Suprapubic skin (tissue), 4 donors: ENCODE measurements at regions not wholly inside any gene's neighbourhood (a gene's known extent, or its start where the extent isn't known, plus 50 kb on each side); places are given as distances from the start of the nearest gene placed in this dataset.

Experiments
- DNase-seq, 2 donors: peaks; one replicate each; pipeline ENCODE4 v3.0.0-alpha.2; 2019; ENCODE audit warnings: low spot score in 2 of 2
- H3K27ac ChIP-seq: fragments of 200-600 bp; sonication (generic); one replicate; pipeline ENCODE4 v1.5.1; 2019
- H3K27me3 ChIP-seq: fragments of 200-600 bp; sonication (generic); one replicate; pipeline ENCODE4 v1.5.1; 2019
- H3K36me3 ChIP-seq: fragments of 200-600 bp; sonication (generic); one replicate; pipeline ENCODE4 v1.5.1; 2019
- H3K4me1 ChIP-seq: fragments of 200-600 bp; sonication (generic); one replicate; pipeline ENCODE4 v1.5.1; 2019
- H3K4me3 ChIP-seq: fragments of 200-600 bp; sonication (generic); one replicate; pipeline ENCODE4 v1.5.1; 2019; ENCODE audit warnings: mild to moderate bottlenecking
- H3K9me3 ChIP-seq: fragments of 200-600 bp; sonication (generic); one replicate; pipeline ENCODE4 v1.5.1; 2019
- CTCF ChIP-seq, 2 donors: fragments of 200-600 bp in 1 of 2; fragments of 450-650 bp in 1 of 2; sonication (generic) in 1 of 2; IDR thresholded peaks; one replicate each; pipeline ENCODE4 v1.5.1; 2016 to 2019; ENCODE audit warnings: antibody characterized with exemption in 2 of 2, mild to moderate bottlenecking in 1 of 2, moderate library complexity in 1 of 2
- EP300 ChIP-seq: sonication (generic); formaldehyde crosslinking; IDR thresholded peaks from one replicate; pipeline ENCODE4 v1.6.1; 2017; ENCODE audit warnings: antibody characterized with exemption
- POLR2A ChIP-seq, 2 donors: fragments of 450-650 bp; IDR thresholded peaks; one replicate each; pipeline ENCODE4 v1.6.1; 2017; ENCODE audit warnings: antibody characterized with exemption in 2 of 2, mild to moderate bottlenecking in 2 of 2, moderate library complexity in 2 of 2
- POLR2AphosphoS5 ChIP-seq, 3 donors: sonication (generic); formaldehyde crosslinking; IDR thresholded peaks; one replicate each; pipeline ENCODE4 v1.6.1; 2017; ENCODE audit warnings: antibody characterized with exemption in 3 of 3
- WGBS: methylation state at CpG from one replicate; pipeline ENCODE4 v1.1.5; 2018; 5-methylcytosine and 5-hydroxymethylcytosine counted together

GRCh38 chr22:49489821-49490220 lies 337.9 kb downstream of the BRD1 start:
- Histone ChIP-seq H3K4me3 (no peak overlapping the region), H3K9me3 (no peaks in the 10 kb centered on the region), H3K27me3 (peaks cover 11% of the 10 kb centered on the region), H3K36me3 (no peaks in the 10 kb centered on the region), H3K4me1 (no peaks in the 10 kb centered on the region), H3K27ac (no peak overlapping the region)
- DNase-seq: no peak
- TF ChIP-seq POLR2A (IDR thresholded peaks at IDR 0.05): no peak
- no peak for TF ChIP-seq EP300
- TF ChIP-seq POLR2AphosphoS5 (IDR thresholded peaks at IDR 0.05): no peak
- no peak for TF ChIP-seq CTCF (IDR thresholded peaks at IDR 0.05)
- WGBS: 96% methylated on average over 6 of the region's 7 CpGs

- Histone ChIP-seq H3K9me3 (no peaks in the 10 kb centered on the region), H3K4me3 (no peak overlapping the region), H3K36me3 (no peaks in the 10 kb centered on the region), H3K27ac (no peak overlapping the region), H3K4me1 (no peaks in the 10 kb centered on the region), H3K27me3 (peaks cover 16% of the 10 kb centered on the region)
- TF ChIP-seq CTCF (IDR thresholded peaks at IDR 0.05): no peak
- TF ChIP-seq EP300: no peak
- TF ChIP-seq POLR2A (IDR thresholded peaks at IDR 0.05): no peak
- TF ChIP-seq POLR2AphosphoS5 (IDR thresholded peaks at IDR 0.05): no peak
- DNase-seq: no peak
- 43% methylated on average over 2 of the region's 10 CpGs for WGBS
Measured at GRCh38 chr22:49488943-49489342, 338.7 kb downstream of the BRD1 start.

GRCh38 chr22:49487950-49488349 lies 339.7 kb downstream of the BRD1 start:
- H3K4me1 ChIP-seq: no peaks in the 10 kb centered on the region
- peaks cover 26% of the 10 kb centered on the region for H3K27me3 ChIP-seq
- TF ChIP-seq EP300: no peak
- no peak for TF ChIP-seq POLR2A (IDR thresholded peaks at IDR 0.05)
- no peak for TF ChIP-seq POLR2AphosphoS5 (IDR thresholded peaks at IDR 0.05)
- no peak for TF ChIP-seq CTCF (IDR thresholded peaks at IDR 0.05)
- H3K4me3 ChIP-seq: no peak overlapping the region
- H3K9me3 ChIP-seq: no peaks in the 10 kb centered on the region
- WGBS: 31% methylated on average over 11 of the region's 11 CpGs
- no peaks in the 10 kb centered on the region for H3K36me3 ChIP-seq
- no peak overlapping the region for H3K27ac ChIP-seq
- DNase-seq: no peak

GRCh38 chr22:49486225-49486624 lies 341.4 kb downstream of the BRD1 start:
- 91% methylated on average over 6 of the region's 7 CpGs for WGBS
- Histone ChIP-seq H3K9me3 (no peaks in the 10 kb centered on the region), H3K36me3 (no peaks in the 10 kb centered on the region), H3K4me3 (no peak overlapping the region), H3K4me1 (peaks cover 15% of the 10 kb centered on the region), H3K27ac (no peak overlapping the region), H3K27me3 (peaks cover 31% of the 10 kb centered on the region)
- TF ChIP-seq CTCF (IDR thresholded peaks at IDR 0.05) (no peak), POLR2A (IDR thresholded peaks at IDR 0.05) (no peak), POLR2AphosphoS5 (IDR thresholded peaks at IDR 0.05) (no peak), EP300 (no peak)
- DNase-seq: no peak

- WGBS: 72% methylated on average over 6 of the region's 6 CpGs
- Histone ChIP-seq H3K36me3 (no peaks in the 10 kb centered on the region), H3K4me1 (peaks cover 15% of the 10 kb centered on the region), H3K4me3 (no peak overlapping the region), H3K9me3 (no peaks in the 10 kb centered on the region), H3K27ac (no peak overlapping the region), H3K27me3 (peaks cover 29% of the 10 kb centered on the region)
- no peak for TF ChIP-seq POLR2AphosphoS5 (IDR thresholded peaks at IDR 0.05)
- TF ChIP-seq CTCF (IDR thresholded peaks at IDR 0.05): no peak
- TF ChIP-seq POLR2A (IDR thresholded peaks at IDR 0.05): no peak
- no peak for TF ChIP-seq EP300
- peak in 1 of 2 donors; percentile 28 for DNase-seq
Measured at GRCh38 chr22:49483946-49484345, 343.7 kb downstream of the BRD1 start.
